ENCODE measurements at regions not wholly inside any gene's neighbourhood (a gene's known extent, or its start where the extent isn't known, plus 50 kb on each side); places are given as distances from the start of the nearest gene placed in this dataset.

GRCh38 chr10:7038416-7038815 lies 372.4 kb downstream of the SFMBT2 start:
- TF ChIP-seq NFRKB (IDR thresholded peaks at IDR 0.05) (no peak), SUZ12 (IDR thresholded peaks at IDR 0.05) (no peak)

Measured in HEK293T (cell line).